Brain microvascular endothelial cell (primary cell): ENCODE measurements at regions not wholly inside any gene's neighbourhood (a gene's known extent, or its start where the extent isn't known, plus 50 kb on each side); places are given as distances from the start of the nearest gene placed in this dataset.

Source experiments
- DNase-seq: peaks from one replicate; pipeline ENCODE4 v3.0.0-alpha.2; 2020
- H3K27ac ChIP-seq: fragments of 250-450 bp; sonication (Bioruptor Pico); 2 replicates; pipeline ENCODE4 v1.5.1; 2020; ENCODE audit warnings: mild to moderate bottlenecking, moderate library complexity
- H3K27me3 ChIP-seq: fragments of 250-450 bp; sonication (Bioruptor Pico); replicated peaks from 2 replicates; pipeline ENCODE4 v1.5.1; 2020; ENCODE audit warnings: mild to moderate bottlenecking
- H3K36me3 ChIP-seq: fragments of 250-450 bp; sonication (Bioruptor Pico); replicated peaks from 2 replicates; pipeline ENCODE4 v1.5.1; 2020; ENCODE audit warnings: mild to moderate bottlenecking
- H3K4me3 ChIP-seq: 2 replicates; pipeline ENCODE4 v1.5.1; 2011; ENCODE audit warnings: low read depth, mild to moderate bottlenecking, control low read depth, low read length, moderate library complexity
- CTCF ChIP-seq: IDR thresholded peaks from 2 replicates; pipeline ENCODE4 v1.5.1; 2011; ENCODE audit warnings: low read depth, mild to moderate bottlenecking, moderate library complexity, low read length, control low read depth, inconsistent platforms; ENCODE audit errors: missing control alignments
- in situ Hi-C: cut with HindIII; loops from 2 replicates; pipeline ENCODE4 v1.10.0; 2017; ENCODE audit warnings: low sequenced_read_pairs, low pct_ligation_motif_present

GRCh38 chr15:31162721-31163510, 61.4 kb upstream of the TRPM1 start:
- no peak for TF ChIP-seq CTCF
- Histone ChIP-seq H3K27me3 (no peaks in the 10 kb centered on the region), H3K27ac (no peak overlapping the region), H3K36me3 (no peaks in the 10 kb centered on the region), H3K4me3 (no peak overlapping the region)
- in situ Hi-C loops, result no loop called here
- no peak for DNase-seq

- Histone ChIP-seq H3K4me3 (no peak overlapping the region), H3K27me3 (no peaks in the 10 kb centered on the region), H3K27ac (no peak overlapping the region), H3K36me3 (no peaks in the 10 kb centered on the region)
- in situ Hi-C loops, result no loop called here
- DNase-seq, result no peak
- no peak for TF ChIP-seq CTCF
These were observed 62.4 kb upstream of the TRPM1 start for GRCh38 chr15:31163769-31164572.

- no peak overlapping the region for H3K27ac ChIP-seq
- no peak for DNase-seq
- H3K4me3 ChIP-seq, result no peak overlapping the region
- no peaks in the 10 kb centered on the region for H3K27me3 ChIP-seq
- H3K36me3 ChIP-seq, result no peaks in the 10 kb centered on the region
- in situ Hi-C loops, result no loop called here
- TF ChIP-seq CTCF, result no peak
These were observed 63.0 kb upstream of the TRPM1 start for GRCh38 chr15:31164573-31164912.

- TF ChIP-seq CTCF, result no peak
- Histone ChIP-seq H3K27me3 (no peaks in the 10 kb centered on the region), H3K4me3 (no peak overlapping the region), H3K27ac (no peak overlapping the region), H3K36me3 (no peaks in the 10 kb centered on the region)
- in situ Hi-C loops, result no loop called here
- DNase-seq, result no peak
These were observed 68.0 kb upstream of the TRPM1 start for GRCh38 chr15:31169558-31169957.

GRCh38 chr15:31171731-31172130, 70.2 kb upstream of the TRPM1 start:
- Histone ChIP-seq H3K27ac (no peak overlapping the region), H3K4me3 (no peak overlapping the region), H3K27me3 (no peaks in the 10 kb centered on the region), H3K36me3 (no peaks in the 10 kb centered on the region)
- DNase-seq, result no peak
- in situ Hi-C loops, result no loop called here
- no peak for TF ChIP-seq CTCF
